ENCODE measurements at regions not wholly inside any gene's neighbourhood (a gene's known extent, or its start where the extent isn't known, plus 50 kb on each side); places are given as distances from the start of the nearest gene placed in this dataset.

DNA sequence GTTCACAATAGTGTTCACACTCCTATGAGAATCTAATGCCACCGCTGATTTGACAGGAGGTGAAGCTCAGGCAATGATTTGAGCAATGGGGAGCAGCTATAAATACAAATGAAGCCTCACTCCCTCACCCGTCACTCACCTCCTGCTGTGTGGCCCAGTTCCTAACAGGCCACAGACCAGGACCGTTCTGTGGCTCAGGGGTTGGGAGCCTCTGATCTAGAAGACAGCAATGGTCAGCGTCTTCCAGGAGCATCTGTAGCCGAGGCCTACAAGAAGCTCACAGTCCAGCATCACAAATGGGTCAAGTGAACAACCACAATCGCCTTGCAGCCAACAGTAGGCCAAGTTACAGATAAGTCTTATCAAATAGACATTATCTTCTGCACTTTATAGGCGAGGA is 110.0 kb upstream of the SLC66A3 start:
- H3K4me1 Mint-ChIP-seq (ENCODE audit: low read depth): no peaks in the 10 kb centered on the region
- no peak overlapping the region for H3K27ac Mint-ChIP-seq
- peaks cover 19% of the 10 kb centered on the region for H3K27me3 Mint-ChIP-seq
- ATAC-seq: no peak
- intact Hi-C loops (cut with micrococcal nuclease): no loop called here
- H3K9me3 Mint-ChIP-seq: no peaks in the 10 kb centered on the region
- no peak for DNase-seq
- CTCF ChIA-PET: interaction anchor here (0.8 kb wide), 1 partner anchor 88 kb away, joined by 3 read pairs; a partner anchor contains a TSS
- POLR2A ChIA-PET: no interaction called here
- no peak overlapping the region for H3K4me3 Mint-ChIP-seq
- no peaks in the 10 kb centered on the region for H3K36me3 Mint-ChIP-seq (ENCODE audit: low read depth)
- TF ChIP-seq, protein P1, sequence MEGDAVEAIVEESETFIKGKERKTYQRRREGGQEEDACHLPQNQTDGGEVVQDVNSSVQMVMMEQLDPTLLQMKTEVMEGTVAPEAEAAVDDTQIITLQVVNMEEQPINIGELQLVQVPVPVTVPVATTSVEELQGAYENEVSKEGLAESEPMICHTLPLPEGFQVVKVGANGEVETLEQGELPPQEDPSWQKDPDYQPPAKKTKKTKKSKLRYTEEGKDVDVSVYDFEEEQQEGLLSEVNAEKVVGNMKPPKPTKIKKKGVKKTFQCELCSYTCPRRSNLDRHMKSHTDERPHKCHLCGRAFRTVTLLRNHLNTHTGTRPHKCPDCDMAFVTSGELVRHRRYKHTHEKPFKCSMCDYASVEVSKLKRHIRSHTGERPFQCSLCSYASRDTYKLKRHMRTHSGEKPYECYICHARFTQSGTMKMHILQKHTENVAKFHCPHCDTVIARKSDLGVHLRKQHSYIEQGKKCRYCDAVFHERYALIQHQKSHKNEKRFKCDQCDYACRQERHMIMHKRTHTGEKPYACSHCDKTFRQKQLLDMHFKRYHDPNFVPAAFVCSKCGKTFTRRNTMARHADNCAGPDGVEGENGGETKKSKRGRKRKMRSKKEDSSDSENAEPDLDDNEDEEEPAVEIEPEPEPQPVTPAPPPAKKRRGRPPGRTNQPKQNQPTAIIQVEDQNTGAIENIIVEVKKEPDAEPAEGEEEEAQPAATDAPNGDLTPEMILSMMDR (IDR thresholded peaks at IDR 0.05): no peak

DNA sequence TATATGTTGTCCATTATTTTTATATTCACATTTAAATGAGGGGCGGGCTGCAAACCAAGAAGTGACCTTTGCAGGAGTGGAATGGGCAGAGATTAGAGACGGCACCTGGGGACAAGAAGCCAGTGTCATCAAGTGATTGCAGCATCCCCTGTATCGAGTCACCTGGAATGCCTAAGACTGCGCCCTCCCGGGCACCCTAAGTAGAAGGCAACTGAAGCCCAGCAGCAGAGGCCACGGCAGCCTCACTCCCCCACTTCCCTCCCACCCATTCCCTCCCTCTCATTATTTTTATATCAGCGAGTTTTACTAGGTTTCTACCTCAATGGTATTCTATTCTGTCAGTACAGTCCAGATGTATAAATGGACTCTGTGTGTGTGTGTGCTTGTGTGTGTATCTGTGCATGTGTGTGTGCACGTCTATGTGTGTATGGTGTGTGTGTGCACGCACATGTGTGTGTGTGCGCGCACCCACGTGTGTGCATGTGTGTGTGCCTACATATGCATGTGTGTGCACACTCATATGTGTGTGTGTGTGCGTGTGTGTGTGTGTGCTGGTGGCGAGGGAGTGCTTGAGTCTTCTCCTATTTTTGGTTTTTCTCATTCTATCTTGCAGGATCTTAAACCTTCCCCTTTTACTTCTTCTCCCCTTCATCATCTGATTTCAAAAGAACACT is 106.8 kb upstream of the SLC66A3 start:
- TF ChIP-seq, protein P1 (IDR thresholded peaks at IDR 0.05): no peak
- intact Hi-C loops (cut with micrococcal nuclease): no loop called here
- CTCF ChIA-PET: no interaction called here
- POLR2A ChIA-PET: no interaction called here
- H3K27ac Mint-ChIP-seq: no peak overlapping the region
- no peaks in the 10 kb centered on the region for H3K4me1 Mint-ChIP-seq (ENCODE audit: low read depth)
- H3K4me3 Mint-ChIP-seq: no peak overlapping the region
- DNase-seq: no peak
- H3K27me3 Mint-ChIP-seq: peaks cover 6% of the 10 kb centered on the region
- H3K36me3 Mint-ChIP-seq (ENCODE audit: low read depth): no peaks in the 10 kb centered on the region
- no peak for ATAC-seq
- no peaks in the 10 kb centered on the region for H3K9me3 Mint-ChIP-seq

DNA sequence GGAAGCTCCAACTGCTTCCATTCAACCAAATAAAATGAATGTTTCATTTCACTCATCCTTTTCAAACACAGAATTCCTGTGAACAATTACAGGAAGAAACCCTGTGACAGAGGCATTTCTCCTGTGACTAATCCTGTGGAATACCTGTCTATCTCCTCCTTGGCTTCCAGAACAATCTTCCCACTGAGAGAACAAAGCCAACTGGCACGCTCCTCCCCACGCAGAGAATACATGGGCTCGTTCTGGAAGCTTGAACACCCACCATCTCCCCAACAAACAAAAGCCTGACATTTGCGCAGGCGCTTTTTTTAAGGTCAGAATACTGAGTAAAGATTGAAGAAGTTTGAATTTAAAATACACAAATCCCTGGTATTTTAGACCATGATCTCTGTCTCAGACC is 104.7 kb upstream of the SLC66A3 start:
- intact Hi-C loops (cut with micrococcal nuclease): no loop called here
- DNase-seq: no peak
- Mint-ChIP-seq H3K9me3 (no peaks in the 10 kb centered on the region), H3K4me1 (ENCODE audit: low read depth) (no peaks in the 10 kb centered on the region), H3K27me3 (peaks cover 2% of the 10 kb centered on the region), H3K4me3 (no peak overlapping the region), H3K27ac (no peak overlapping the region), H3K36me3 (ENCODE audit: low read depth) (no peaks in the 10 kb centered on the region)
- POLR2A ChIA-PET: interaction anchor here (0.6 kb wide), 1 partner anchor 228 kb away, joined by 4 read pairs; no protein-coding TSS in a partner anchor
- CTCF ChIA-PET: no interaction called here
- no peak for ATAC-seq
- TF ChIP-seq, protein P1 (IDR thresholded peaks at IDR 0.05): no peak

DNA sequence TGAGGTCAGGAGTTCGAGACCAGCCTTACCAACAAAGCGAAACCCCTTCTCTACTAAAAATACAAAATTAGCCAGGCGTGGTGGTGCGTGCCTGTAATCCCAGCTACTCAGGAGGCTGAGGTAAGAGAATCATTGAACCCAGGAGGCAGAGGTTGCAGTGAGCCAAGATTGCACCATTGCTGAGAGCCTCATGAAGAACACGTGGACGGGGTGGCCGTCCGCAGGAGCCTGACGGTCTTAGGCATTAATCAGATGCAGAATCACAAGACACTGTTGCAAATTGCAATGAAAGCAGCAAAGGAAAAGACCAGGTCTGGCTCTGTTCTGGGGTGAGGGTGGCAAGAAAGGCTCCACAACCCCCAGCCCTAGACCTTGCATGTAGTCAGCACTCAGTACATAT is 104.0 kb upstream of the SLC66A3 start:
- no peaks in the 10 kb centered on the region for H3K9me3 Mint-ChIP-seq
- H3K27ac Mint-ChIP-seq: no peak overlapping the region
- no peaks in the 10 kb centered on the region for H3K36me3 Mint-ChIP-seq (ENCODE audit: low read depth)
- CTCF ChIA-PET: no interaction called here
- no peak overlapping the region for H3K4me3 Mint-ChIP-seq
- POLR2A ChIA-PET: no interaction called here
- DNase-seq (no peak), ATAC-seq (no peak)
- TF ChIP-seq, protein P1 (IDR thresholded peaks at IDR 0.05): no peak
- intact Hi-C loops (cut with micrococcal nuclease): no loop called here
- no peaks in the 10 kb centered on the region for H3K4me1 Mint-ChIP-seq (ENCODE audit: low read depth)
- peaks cover 2% of the 10 kb centered on the region for H3K27me3 Mint-ChIP-seq

DNA sequence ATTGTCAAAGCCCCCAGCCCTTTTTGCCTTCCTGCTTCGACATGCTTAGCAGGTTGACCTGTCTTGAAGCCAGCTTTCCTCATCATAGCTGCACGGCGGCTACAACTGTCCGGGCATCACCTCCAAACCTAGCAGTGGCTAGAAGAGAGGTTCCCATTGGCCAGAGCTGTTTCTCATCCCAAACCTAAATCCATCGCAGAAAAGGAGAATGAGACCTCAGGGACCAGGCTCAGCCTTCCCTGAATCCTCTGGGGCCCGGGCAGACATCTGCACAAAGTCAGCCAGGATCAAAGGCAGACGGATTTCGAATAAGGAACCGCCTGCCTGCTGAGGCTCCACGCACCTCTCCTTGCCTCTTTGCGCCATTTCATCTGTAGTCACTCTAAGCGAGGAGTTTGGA is 101.7 kb upstream of the SLC66A3 start:
- ATAC-seq (no peak), DNase-seq (no peak)
- intact Hi-C loops (cut with micrococcal nuclease): no loop called here
- ChIA-PET POLR2A (no interaction called here), CTCF (interaction anchor here (1.1 kb wide), 1 partner anchor 71 kb away, joined by 3 read pairs; no protein-coding TSS in a partner anchor)
- H3K4me3 Mint-ChIP-seq: no peak overlapping the region
- H3K36me3 Mint-ChIP-seq (ENCODE audit: low read depth): no peaks in the 10 kb centered on the region
- H3K27ac Mint-ChIP-seq: no peak overlapping the region
- TF ChIP-seq, protein P1 (IDR thresholded peaks at IDR 0.05): no peak
- no peaks in the 10 kb centered on the region for H3K4me1 Mint-ChIP-seq (ENCODE audit: low read depth)
- H3K27me3 Mint-ChIP-seq: peaks cover 1% of the 10 kb centered on the region
- no peaks in the 10 kb centered on the region for H3K9me3 Mint-ChIP-seq

Measured in activated CD8-positive, alpha-beta T cell treated with anti-CD3 and anti-CD28 coated beads for 36 hours (primary cell).